MM.1S (cell line): ENCODE measurements at regions not wholly inside any gene's neighbourhood (a gene's known extent, or its start where the extent isn't known, plus 50 kb on each side); places are given as distances from the start of the nearest gene placed in this dataset.

Source experiments
- EZH2 ChIP-seq: fragments of 300-600 bp; sonication (generic); optimal IDR thresholded peaks from 2 replicates; pipeline ENCODE3; 2017; ENCODE audit warnings: low read depth, mild to moderate bottlenecking, antibody characterized with exemption, low read length, mixed read lengths
- TF ChIP-seq, protein P1 (sequence below): fragments of 300-600 bp; sonication (generic); IDR thresholded peaks from 2 replicates; pipeline ENCODE4 v1.5.1; 2016; ENCODE audit warnings: antibody characterized with exemption, low read length, mixed read lengths

DNA sequence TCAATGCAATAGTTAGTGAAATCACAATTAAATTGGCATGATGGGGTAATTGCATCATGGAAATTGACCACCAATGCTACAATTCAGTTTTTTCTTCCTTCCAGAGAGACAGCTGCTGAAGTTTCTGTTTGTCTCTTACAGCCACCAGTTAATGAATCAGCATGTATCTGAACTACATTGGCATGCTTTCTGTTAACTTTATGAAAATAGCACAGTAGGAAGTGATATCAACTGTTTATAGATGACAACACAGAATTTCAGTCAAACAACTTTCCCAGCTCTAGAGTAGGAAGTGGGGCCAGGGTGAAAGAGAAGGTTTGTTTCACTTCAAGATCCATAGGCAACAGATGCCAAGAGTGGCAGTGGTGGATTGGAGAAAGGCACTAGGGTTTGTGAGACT is 339.6 kb upstream of the VWC2 start:
- TF ChIP-seq EZH2: no peak
- TF ChIP-seq, protein P1, sequence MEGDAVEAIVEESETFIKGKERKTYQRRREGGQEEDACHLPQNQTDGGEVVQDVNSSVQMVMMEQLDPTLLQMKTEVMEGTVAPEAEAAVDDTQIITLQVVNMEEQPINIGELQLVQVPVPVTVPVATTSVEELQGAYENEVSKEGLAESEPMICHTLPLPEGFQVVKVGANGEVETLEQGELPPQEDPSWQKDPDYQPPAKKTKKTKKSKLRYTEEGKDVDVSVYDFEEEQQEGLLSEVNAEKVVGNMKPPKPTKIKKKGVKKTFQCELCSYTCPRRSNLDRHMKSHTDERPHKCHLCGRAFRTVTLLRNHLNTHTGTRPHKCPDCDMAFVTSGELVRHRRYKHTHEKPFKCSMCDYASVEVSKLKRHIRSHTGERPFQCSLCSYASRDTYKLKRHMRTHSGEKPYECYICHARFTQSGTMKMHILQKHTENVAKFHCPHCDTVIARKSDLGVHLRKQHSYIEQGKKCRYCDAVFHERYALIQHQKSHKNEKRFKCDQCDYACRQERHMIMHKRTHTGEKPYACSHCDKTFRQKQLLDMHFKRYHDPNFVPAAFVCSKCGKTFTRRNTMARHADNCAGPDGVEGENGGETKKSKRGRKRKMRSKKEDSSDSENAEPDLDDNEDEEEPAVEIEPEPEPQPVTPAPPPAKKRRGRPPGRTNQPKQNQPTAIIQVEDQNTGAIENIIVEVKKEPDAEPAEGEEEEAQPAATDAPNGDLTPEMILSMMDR: no peak
